Karpas-422 (cell line): ENCODE measurements at regions not wholly inside any gene's neighbourhood (a gene's known extent, or its start where the extent isn't known, plus 50 kb on each side); places are given as distances from the start of the nearest gene placed in this dataset.

Source experiments
- DNase-seq: peaks from one replicate; pipeline ENCODE4 v3.0.0-alpha.2; 2015
- H2AFZ ChIP-seq: fragments of 200-600 bp; sonication (generic); 2 replicates; pipeline ENCODE4 v1.6.1; 2014; ENCODE audit warnings: antibody characterized with exemption, low read length, mixed read lengths
- H3K27ac ChIP-seq: fragments of 200-600 bp; sonication (generic); 2 replicates; pipeline ENCODE4 v1.5.1; 2014; ENCODE audit warnings: mild to moderate bottlenecking, low read length, moderate library complexity
- H3K27me3 ChIP-seq: fragments of 200-600 bp; sonication (generic); 2 replicates; pipeline ENCODE4 v1.6.1; 2014; ENCODE audit warnings: low read length, mixed read lengths
- H3K36me3 ChIP-seq: fragments of 200-600 bp; sonication (generic); 2 replicates; pipeline ENCODE4 v1.6.1; 2014; ENCODE audit warnings: low read length, mixed read lengths; ENCODE audit not compliant: insufficient read depth
- H3K4me1 ChIP-seq: fragments of 200-600 bp; sonication (generic); 2 replicates; pipeline ENCODE4 v1.6.1; 2014; ENCODE audit warnings: mild to moderate bottlenecking, low read length, mixed read lengths
- H3K4me2 ChIP-seq: fragments of 200-600 bp; sonication (generic); 2 replicates; pipeline ENCODE4 v1.6.1; 2014; ENCODE audit warnings: low read length, low read depth, mild to moderate bottlenecking; ENCODE audit not compliant: poor library complexity, severe bottlenecking
- H3K4me3 ChIP-seq: fragments of 200-600 bp; sonication (generic); 2 replicates; pipeline ENCODE4 v1.5.1; 2014; ENCODE audit warnings: mild to moderate bottlenecking, antibody characterized with exemption, low read length, mixed read lengths
- H3K79me2 ChIP-seq: fragments of 200-600 bp; sonication (generic); 2 replicates; pipeline ENCODE4 v1.6.1; 2014; ENCODE audit warnings: mild to moderate bottlenecking, low read length, mixed read lengths
- H3K9ac ChIP-seq: fragments of 200-600 bp; sonication (generic); 2 replicates; pipeline ENCODE4 v1.6.0; 2014; ENCODE audit warnings: low read length
- H3K9me2 ChIP-seq: fragments of 200-600 bp; sonication (generic), shearing (Covaris generic); replicated peaks from 2 replicates; pipeline ENCODE4 v1.6.0; 2014; ENCODE audit warnings: mild to moderate bottlenecking, low read length, moderate library complexity; ENCODE audit not compliant: insufficient read depth
- H3K9me3 ChIP-seq: fragments of 300-700, 200-600 bp; sonication (generic); 2 replicates; pipeline ENCODE4 v1.6.1; 2014; ENCODE audit warnings: low read length, mixed read lengths
- H4K20me1 ChIP-seq: fragments of 200-600 bp; sonication (generic); 2 replicates; pipeline ENCODE4 v1.6.1; 2014; ENCODE audit warnings: mild to moderate bottlenecking, antibody characterized with exemption, low read length, low read depth; ENCODE audit not compliant: insufficient read depth

DNA sequence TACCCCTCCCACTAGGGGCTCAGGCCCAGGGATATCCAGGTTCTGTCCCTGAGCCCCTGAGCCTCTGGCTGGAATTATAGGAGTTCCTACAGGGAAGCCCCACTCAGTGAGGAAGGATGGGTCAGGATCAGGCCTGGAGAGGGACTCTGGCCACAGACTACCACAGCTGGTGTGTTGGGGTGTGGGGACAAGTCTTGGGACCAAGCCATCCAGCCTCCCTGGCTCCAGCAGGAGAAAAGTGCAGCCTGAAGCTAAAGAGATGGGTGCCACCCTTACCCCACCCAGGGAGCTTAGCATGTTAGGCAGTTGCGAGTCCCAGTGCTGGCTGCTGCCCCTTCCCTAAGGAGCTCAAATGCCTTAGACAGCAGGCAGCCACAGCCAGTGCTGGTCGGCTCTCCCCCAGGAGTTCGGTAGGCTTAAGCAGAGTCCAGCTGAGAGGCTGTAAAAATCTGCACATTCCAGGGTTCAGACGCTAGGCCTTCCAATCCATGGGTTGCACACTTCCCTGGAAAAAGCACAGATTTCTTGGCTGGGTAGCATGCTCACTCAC, 96.2 kb upstream of the CYYR1 start:
- Histone ChIP-seq H3K9ac (no peak overlapping the region), H3K36me3 (no peaks in the 10 kb centered on the region), H3K27ac (no peak overlapping the region), H3K4me3 (no peak overlapping the region), H3K4me1 (no peaks in the 10 kb centered on the region), H3K27me3 (no peaks in the 10 kb centered on the region), H4K20me1 (no peaks in the 10 kb centered on the region), H3K79me2 (no peaks in the 10 kb centered on the region), H3K9me2 (no peaks in the 10 kb centered on the region), H3K4me2 (no peak overlapping the region), H3K9me3 (peaks cover 14% of the 10 kb centered on the region), H2AFZ (no peak overlapping the region)
- no peak for DNase-seq

GRCh38 chr21:26659757-26660156, 86.7 kb upstream of the CYYR1 start:
- peaks cover 47% of the 10 kb centered on the region for H3K9me3 ChIP-seq
- no peaks in the 10 kb centered on the region for H4K20me1 ChIP-seq
- DNase-seq = no peak
- H3K27me3 ChIP-seq = no peaks in the 10 kb centered on the region
- H3K36me3 ChIP-seq = no peaks in the 10 kb centered on the region
- H3K4me1 ChIP-seq = no peaks in the 10 kb centered on the region
- H3K79me2 ChIP-seq = no peaks in the 10 kb centered on the region
- no peak overlapping the region for H2AFZ ChIP-seq
- no peak overlapping the region for H3K9ac ChIP-seq
- H3K9me2 ChIP-seq = no peaks in the 10 kb centered on the region
- no peak overlapping the region for H3K27ac ChIP-seq
- H3K4me2 ChIP-seq = no peak overlapping the region
- H3K4me3 ChIP-seq = no peak overlapping the region

DNA sequence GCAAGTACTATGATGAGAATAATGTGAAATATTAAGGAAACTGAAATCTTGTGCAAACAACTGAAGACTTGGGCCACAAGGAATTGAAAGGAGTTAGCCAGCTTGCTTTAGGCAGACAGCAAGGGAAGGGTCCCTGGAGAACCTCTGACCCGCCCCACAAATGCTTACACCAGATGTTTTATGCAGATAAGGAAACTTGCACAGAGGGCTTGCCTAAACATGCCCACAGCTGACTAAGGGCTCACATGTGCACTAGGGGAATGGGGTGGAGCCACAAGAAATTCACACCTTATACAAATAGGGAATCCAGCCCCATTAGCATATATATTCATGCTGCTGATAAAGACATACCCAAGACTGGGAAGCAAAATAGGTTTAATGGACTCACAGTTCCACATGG, 86.1 kb upstream of the CYYR1 start:
- no peaks in the 10 kb centered on the region for H3K4me1 ChIP-seq
- H3K4me3 ChIP-seq = no peak overlapping the region
- no peak overlapping the region for H2AFZ ChIP-seq
- no peaks in the 10 kb centered on the region for H3K79me2 ChIP-seq
- H3K27me3 ChIP-seq = no peaks in the 10 kb centered on the region
- H3K9ac ChIP-seq = no peak overlapping the region
- H3K9me2 ChIP-seq = no peaks in the 10 kb centered on the region
- H3K36me3 ChIP-seq = no peaks in the 10 kb centered on the region
- H3K4me2 ChIP-seq = no peak overlapping the region
- DNase-seq = no peak
- no peak overlapping the region for H3K27ac ChIP-seq
- H3K9me3 ChIP-seq = peaks cover 47% of the 10 kb centered on the region
- H4K20me1 ChIP-seq = no peaks in the 10 kb centered on the region

- H3K4me3 ChIP-seq = no peak overlapping the region
- no peak overlapping the region for H3K9ac ChIP-seq
- H3K4me1 ChIP-seq = no peaks in the 10 kb centered on the region
- H3K9me2 ChIP-seq = no peaks in the 10 kb centered on the region
- peaks cover 40% of the 10 kb centered on the region for H3K9me3 ChIP-seq
- no peaks in the 10 kb centered on the region for H3K36me3 ChIP-seq
- H4K20me1 ChIP-seq = no peaks in the 10 kb centered on the region
- H2AFZ ChIP-seq = no peak overlapping the region
- no peak overlapping the region for H3K27ac ChIP-seq
- no peak for DNase-seq
- H3K79me2 ChIP-seq = no peaks in the 10 kb centered on the region
- H3K27me3 ChIP-seq = no peaks in the 10 kb centered on the region
- H3K4me2 ChIP-seq = no peak overlapping the region
Observed at GRCh38 chr21:26655460-26655859, 82.4 kb upstream of the CYYR1 start.

DNA sequence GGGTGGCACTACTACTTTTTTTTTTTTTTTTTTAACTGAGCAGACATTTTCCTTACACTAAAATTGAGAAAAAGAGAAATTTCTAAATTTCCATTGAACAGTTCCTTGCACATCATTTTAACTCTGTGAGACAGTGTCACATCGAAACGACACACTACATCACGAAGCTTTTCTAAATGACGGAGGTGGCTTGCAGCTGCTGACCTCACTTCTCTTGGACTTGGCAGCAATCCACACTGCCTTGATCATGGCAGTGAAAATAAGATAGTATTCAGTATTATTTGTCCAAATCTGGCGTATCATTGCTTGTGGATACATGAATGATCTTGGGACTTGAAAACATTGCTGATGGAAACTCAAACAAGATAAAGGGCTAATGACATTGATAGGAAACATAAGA, 80.3 kb upstream of the CYYR1 start:
- Histone ChIP-seq H3K9ac (no peak overlapping the region), H3K9me3 (peaks cover 36% of the 10 kb centered on the region), H3K27me3 (no peaks in the 10 kb centered on the region), H3K36me3 (no peaks in the 10 kb centered on the region), H3K79me2 (no peaks in the 10 kb centered on the region), H3K4me1 (no peaks in the 10 kb centered on the region), H4K20me1 (no peaks in the 10 kb centered on the region), H3K4me3 (no peak overlapping the region), H3K27ac (no peak overlapping the region), H3K4me2 (no peak overlapping the region), H2AFZ (no peak overlapping the region), H3K9me2 (no peaks in the 10 kb centered on the region)
- no peak for DNase-seq

DNA sequence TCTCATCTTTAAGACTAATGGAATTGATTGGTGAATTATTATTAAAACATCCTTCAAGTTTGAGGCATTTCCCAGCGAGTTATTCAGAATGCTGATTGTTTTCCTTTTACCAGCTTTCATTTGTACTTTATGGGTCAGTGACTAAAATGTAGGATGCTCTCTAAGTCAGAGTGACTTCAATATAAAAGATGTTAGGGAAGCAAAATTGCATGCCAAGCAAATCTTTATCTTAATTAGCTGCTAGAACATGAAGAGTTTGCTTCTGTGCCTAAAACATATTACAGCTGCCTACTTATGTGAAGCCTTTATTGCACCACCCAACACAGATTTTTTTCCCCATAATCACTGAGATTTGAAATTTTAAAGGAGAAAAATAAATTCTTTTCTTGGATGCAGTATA, 79.8 kb upstream of the CYYR1 start:
- no peak overlapping the region for H3K4me3 ChIP-seq
- no peak overlapping the region for H3K27ac ChIP-seq

DNA sequence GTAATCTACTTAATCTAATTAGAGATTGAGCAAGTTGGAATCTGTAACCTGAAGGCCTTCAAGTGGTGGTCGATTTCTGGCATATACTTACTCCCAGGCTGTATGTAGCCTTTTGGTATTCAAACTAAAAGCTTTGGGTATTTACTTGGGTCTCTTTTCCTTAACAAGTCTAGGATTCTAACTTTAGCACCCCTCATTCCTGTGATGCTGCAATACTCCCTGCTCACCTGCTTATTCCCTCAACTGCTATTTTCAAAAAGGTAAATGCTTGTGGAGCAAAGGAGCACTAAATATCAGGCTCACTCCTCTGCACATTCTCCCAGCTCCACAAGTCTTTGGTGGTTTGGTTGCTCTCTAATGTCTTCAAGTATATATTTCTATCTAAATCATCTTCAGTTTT, 68.0 kb upstream of the CYYR1 start:
- no peak for DNase-seq
- no peaks in the 10 kb centered on the region for H3K27me3 ChIP-seq
- H3K9me3 ChIP-seq = peaks cover 28% of the 10 kb centered on the region
- H3K4me2 ChIP-seq = no peak overlapping the region
- H2AFZ ChIP-seq = no peak overlapping the region
- no peaks in the 10 kb centered on the region for H3K79me2 ChIP-seq
- no peaks in the 10 kb centered on the region for H3K9me2 ChIP-seq
- H3K36me3 ChIP-seq = no peaks in the 10 kb centered on the region
- no peaks in the 10 kb centered on the region for H3K4me1 ChIP-seq
- no peak overlapping the region for H3K4me3 ChIP-seq
- H4K20me1 ChIP-seq = no peaks in the 10 kb centered on the region
- H3K27ac ChIP-seq = no peak overlapping the region
- no peak overlapping the region for H3K9ac ChIP-seq

More for the DNA sequence above, 79.8 kb upstream of the CYYR1 start:
- Histone ChIP-seq H3K36me3 (no peaks in the 10 kb centered on the region), H2AFZ (no peak overlapping the region), H3K9ac (no peak overlapping the region), H3K27me3 (no peaks in the 10 kb centered on the region), H3K9me3 (peaks cover 31% of the 10 kb centered on the region), H3K9me2 (no peaks in the 10 kb centered on the region), H3K4me2 (no peak overlapping the region), H4K20me1 (no peaks in the 10 kb centered on the region), H3K4me1 (no peaks in the 10 kb centered on the region), H3K79me2 (no peaks in the 10 kb centered on the region)
- DNase-seq = no peak

GRCh38 chr21:26637201-26637745, 64.2 kb upstream of the CYYR1 start:
- Histone ChIP-seq H3K9me2 (no peaks in the 10 kb centered on the region), H2AFZ (no peak overlapping the region), H3K79me2 (no peaks in the 10 kb centered on the region), H3K4me3 (no peak overlapping the region), H3K27me3 (no peaks in the 10 kb centered on the region), H3K9me3 (peaks cover 36% of the 10 kb centered on the region), H3K27ac (no peak overlapping the region), H3K4me2 (no peak overlapping the region), H3K9ac (no peak overlapping the region), H3K36me3 (no peaks in the 10 kb centered on the region), H4K20me1 (no peaks in the 10 kb centered on the region), H3K4me1 (no peaks in the 10 kb centered on the region)
- no peak for DNase-seq
